CD4-positive, alpha-beta T cell treated with Interleukin-1 beta for 1 hour (primary cell): ENCODE measurements at regions not wholly inside any gene's neighbourhood (a gene's known extent, or its start where the extent isn't known, plus 50 kb on each side); places are given as distances from the start of the nearest gene placed in this dataset.

Source experiments
- DNase-seq, 2 donors: peaks; one replicate each; pipeline ENCODE4 v3.0.0-alpha.2; 2020 to 2022

DNA sequence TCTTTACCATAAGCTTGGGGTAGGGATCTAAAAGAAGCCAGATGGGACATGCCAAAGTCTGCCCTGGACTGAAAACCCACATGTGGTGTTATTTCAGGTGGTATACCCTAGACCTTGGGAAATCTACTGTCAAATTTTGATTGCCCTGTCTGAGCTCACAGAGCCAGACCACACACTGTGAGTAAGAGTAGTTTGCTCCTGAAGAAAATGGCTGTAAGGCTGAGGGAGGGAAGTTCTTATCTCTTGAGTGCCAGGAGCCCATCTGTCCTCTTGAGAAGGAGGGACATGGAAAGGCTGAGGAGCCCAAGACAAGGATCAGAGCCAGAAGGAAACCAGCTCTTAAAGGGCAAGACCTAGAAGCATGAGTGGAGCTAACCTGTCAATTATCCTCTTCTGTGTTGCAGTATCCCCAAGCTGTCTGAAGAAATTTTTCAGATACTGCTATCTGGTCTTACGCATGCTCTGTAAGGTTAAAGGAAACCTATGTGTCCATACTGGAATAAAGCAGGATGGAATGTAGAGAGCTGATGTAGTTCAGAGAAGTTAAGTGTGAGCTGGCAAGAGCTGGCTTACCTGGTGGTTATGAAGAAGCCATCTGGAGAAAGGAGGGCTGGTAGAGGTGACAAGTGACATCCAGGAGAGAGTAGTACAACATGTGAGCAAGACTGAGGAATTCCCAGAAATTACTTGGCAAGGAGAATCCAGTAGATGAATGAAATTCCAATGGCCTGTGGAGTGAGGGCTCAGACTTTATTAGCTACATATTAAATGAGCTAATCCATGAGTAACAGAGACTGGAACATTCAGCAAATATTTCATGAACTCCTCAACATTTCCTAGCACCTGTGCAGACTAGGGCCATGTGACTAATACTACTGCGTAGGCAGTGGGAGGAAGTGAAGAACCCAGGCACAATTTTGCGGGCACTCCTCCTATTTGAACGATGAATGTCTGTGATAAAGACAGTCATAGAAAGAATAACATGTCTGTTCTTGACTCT, 389.1 kb upstream of the KIF2A start:
- DNase-seq: no peak

GRCh38 chr5:61918611-61919010, 387.4 kb upstream of the KIF2A start:
- no peak for DNase-seq

DNA sequence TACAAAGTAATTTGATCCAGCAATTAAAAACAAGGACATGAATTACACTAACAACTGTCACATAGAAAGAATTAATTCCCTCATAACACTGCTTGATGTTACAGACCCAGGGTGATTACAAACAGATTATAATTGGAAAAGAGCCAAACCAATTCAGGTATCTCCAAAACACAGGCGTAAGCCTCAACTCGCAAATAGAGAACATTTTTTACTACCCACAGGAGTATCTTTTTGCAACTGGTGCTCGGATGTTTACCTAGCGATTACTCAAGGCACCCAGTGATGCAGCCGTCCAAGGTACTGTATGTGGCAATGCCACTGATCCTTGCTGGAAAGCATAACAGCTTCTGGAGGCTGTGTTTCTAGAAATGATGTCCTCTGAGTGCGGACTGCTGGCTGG, 386.1 kb upstream of the KIF2A start:
- DNase-seq: no peak

- DNase-seq: no peak
These were observed 381.8 kb upstream of the KIF2A start for GRCh38 chr5:61924251-61924650.

- DNase-seq: no peak
These were observed 379.1 kb upstream of the KIF2A start for GRCh38 chr5:61926911-61927310.

- no peak for DNase-seq
These were observed 374.8 kb upstream of the KIF2A start for GRCh38 chr5:61931236-61931635.

GRCh38 chr5:61933787-61934626, 372.0 kb upstream of the KIF2A start:
- DNase-seq: peak in 1 of 2 donors; percentile 2

GRCh38 chr5:61941637-61942036, 364.4 kb upstream of the KIF2A start:
- no peak for DNase-seq

DNA sequence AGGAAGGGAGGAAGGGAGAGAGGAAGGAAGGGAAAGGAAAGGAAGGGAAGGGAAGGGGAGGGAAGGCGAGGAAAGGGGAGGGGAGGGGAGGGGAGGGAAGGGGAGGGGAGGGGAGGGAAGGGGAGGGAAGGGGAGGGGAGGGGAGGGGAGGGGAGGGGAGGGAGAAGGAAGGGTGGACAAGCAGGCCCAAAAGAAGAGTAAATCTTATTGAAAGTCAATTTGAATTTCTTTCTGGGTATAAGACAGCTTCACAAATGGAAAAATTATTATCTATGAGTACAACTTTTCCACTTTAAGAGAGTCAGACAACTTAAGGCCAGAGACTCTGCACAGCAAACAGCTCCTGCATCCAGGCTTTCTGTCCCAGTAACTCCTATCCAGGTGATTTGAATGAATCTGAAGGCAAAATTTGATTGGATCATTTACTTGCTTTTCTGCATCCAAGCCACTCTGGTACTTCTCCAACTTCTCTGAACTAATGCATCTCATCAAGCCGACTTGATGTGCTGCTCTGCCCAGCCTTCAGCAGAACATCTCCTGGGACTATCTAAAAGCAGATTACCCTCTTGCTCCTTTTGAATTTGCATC, 363.4 kb upstream of the KIF2A start:
- no peak for DNase-seq

DNA sequence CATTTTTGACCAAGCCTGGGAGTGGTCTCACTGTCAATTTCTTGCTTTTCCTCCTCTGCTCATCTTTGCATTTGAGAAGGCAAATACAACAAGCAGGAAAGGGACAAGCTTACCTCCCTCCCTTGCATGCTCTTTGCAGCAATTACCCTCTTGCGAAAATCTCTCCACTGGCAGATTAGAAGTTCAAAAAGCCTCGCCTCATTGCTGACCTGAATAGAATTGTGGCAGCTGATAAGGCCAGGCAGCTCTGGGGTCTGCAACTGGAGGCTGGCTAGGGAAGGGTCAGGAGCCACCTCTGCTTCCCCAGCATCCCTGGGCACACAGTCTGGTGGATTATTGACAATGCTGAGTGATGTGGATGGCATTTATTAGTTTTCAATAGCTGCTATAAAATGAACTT, 362.3 kb upstream of the KIF2A start:
- DNase-seq: no peak

GRCh38 chr5:61948151-61948550, 357.9 kb upstream of the KIF2A start:
- no peak for DNase-seq

DNA sequence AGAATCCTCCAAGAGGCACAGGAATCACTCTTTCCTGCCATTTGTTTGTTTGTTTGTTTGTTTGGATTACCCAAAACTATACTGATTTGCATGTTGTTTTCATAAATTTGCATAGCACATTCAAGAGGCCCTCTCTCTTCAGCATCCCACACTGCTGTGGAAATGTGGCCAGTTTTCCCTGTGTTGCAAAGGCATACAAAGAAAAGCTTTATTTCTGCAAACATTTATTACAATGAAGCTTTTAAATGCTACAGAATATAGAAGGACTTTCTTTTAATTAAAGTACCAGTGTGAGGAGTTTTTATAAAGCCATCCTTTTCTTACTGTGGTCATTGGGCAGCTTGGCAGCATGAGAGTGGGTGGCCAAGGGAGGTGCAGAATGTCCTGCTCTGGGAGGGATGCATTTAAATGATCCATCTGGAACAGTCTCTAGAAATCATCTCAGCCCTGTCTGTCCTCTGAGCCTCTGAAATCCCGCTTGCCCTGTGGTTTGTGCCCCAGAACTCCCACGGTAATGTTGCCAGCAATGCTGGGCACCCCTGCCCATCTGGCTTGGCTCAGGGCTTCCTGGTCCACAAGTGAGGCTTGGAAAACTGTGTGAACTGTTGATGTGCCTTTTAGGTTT, 356.8 kb upstream of the KIF2A start:
- DNase-seq: no peak

DNA sequence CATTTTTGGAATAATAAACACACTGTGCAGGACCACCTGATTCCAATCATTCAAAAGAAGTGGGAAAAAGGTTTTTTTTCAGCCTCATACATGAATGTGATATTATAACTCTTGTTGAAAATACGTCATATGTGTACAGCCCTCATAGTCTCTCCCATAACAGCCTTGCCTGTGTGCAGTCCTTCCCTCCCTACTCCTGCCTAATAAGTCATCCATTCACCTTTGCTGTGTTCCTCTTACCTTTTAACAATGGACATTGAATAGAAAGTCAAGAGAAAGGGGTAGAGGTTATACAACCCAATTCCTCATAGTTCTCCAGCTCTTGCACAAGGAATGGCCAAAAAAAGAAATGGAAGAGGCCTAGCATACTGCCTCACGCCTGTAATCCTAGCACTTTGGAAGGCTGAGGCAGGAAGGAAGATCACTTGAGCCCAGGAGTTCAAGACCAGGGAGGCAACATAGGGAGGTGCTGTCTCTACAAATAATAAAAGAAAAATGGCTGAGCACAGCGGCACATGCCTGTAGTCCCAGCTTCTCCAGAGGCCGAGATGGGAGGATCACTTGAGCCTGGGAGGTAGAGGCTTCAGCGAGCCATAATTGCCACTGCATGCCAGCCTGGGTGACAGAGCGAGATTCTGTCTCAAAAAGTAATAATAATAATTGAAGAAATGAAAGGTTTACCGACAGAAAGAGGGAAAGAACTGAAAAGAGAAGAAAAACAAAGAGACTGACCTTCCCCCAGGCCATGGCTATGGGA, 356.1 kb upstream of the KIF2A start:
- no peak for DNase-seq

- no peak for DNase-seq
These were observed 354.7 kb upstream of the KIF2A start for GRCh38 chr5:61951295-61951694.

DNA sequence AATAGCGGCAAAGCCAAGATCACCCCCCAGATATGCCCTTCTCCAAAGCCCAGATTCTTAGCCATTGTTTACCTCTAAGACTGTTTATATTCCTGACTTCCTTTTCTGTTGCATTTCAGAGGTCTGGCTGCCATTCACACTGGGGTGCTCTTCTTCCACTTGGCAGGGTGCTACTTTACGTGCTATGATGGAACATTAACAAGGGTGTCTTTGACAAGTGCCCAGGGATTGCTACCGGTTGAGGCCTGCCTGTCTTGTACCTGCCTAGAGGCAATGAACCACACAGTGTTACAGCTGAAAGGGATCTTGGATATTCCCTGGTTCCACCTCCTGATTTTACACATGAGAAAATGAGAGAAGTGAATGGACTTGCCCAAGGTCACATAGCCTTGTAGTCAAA, 352.1 kb upstream of the KIF2A start:
- no peak for DNase-seq

- no peak for DNase-seq
These were observed 341.8 kb upstream of the KIF2A start for GRCh38 chr5:61964201-61964600.

GRCh38 chr5:61965069-61965468, 340.9 kb upstream of the KIF2A start:
- no peak for DNase-seq

DNA sequence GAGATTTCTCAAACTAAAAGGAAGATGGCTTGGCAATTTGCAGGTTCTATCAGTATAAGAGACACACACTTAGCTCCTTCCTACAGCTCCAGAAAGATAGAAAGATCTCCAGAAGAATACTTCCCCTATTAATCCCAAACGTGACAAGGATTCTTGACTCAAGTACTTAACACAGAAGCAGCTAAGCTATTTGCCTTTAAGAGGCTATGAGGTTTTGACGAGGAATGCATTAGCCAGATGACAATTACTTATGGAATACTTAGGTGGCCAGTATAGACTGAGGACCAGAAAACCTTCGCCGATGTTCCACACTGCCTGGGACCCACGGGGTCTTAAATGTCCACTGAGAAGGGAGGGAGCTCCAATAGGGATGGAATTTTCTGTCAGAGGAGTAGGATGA, 340.5 kb upstream of the KIF2A start:
- DNase-seq: no peak

DNA sequence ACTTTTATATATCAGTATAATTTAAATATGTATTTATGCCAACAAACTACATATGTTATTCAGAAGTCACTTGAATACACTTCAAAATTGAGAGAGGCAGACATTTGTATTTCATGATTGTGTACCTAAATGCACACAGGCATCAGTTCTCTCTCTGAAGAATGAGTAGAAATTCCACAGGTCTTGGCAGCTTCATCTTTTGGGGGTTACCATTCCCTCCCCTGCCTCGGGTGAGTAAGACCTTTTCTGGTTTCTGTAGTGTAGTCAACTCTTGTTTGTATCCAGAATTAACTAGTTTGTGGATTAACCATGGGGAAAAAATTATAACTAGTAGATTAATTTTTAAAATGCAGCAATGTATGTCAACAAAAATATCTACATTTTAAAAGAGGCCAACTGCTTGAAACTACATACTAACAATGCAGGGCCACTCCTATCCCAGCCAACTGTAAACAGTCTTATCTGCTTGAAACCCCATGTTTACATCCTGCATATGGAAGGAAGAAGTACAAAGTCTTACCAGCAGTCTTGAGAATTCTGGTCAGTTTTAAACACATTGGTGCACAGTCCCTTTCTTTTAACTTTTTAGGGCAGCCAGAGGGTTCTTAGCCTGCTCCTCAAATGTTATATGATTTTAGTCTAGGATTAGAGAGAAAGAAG, 339.6 kb upstream of the KIF2A start:
- DNase-seq: no peak

DNA sequence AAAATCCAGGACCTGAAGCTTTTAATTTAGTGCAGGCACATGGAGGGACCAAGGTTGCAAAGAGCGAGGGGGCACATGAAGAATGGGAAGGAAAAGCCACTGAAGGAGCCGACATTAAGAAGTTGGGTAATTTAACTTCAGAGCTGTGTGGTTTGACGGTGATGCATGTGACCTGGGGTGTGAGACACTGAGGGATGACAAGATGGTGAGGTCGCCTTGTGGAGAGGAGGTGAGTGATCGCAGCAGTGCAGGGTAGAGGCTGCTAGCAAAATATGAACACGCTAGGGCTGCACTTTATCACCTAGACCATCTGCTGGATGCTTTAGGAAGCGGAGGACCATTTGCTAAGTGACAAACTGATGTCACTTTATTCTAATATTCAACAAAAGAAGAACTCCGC, 339.0 kb upstream of the KIF2A start:
- no peak for DNase-seq

DNA sequence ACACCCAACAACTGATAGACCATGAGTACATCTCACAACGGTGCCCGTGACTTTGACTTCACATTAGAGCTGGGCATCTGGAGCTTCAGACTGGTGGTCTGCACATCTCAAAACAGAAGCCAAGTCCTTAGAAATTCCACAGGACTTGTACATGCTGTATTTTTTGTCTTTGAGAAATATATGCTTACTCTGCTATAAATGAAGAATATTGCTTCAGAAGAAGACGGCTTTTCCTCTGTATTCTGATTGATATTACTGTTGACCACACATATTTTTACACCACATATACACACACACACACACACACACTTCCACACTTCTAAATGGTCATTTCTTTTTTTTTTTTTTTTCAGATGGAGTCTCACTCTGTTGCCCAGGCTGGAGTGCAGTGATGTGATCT, 338.3 kb upstream of the KIF2A start:
- DNase-seq: no peak

DNA sequence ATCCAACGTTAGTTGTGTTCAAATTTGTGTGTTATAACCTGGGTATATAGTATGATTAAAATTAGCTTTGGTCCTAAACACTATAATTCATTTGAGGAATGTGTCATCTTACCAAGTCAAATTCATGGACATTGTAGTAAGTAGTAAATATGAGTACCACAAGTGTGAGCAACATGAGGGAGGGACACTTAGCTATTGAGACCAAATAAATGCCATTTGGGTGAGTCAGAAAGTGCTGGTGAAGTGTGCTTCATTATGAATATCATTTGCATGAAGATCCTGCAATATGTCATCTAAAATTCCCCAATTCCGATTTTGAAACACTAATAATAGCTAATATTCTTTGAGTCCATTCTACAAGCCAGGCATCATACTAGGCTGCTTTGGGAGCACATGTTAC, 336.7 kb upstream of the KIF2A start:
- DNase-seq: no peak
